NCI-H748 treated with DMSO at 0.1 percent for 48 hours (cell line): ENCODE measurements at regions not wholly inside any gene's neighbourhood (a gene's known extent, or its start where the extent isn't known, plus 50 kb on each side); places are given as distances from the start of the nearest gene placed in this dataset.

ENCODE experiments used
- DNase-seq: peaks from one replicate; lab custom pipeline; 2025; lab: John Stamatoyannopoulos, UW

GRCh38 chr5:73339051-73339575 lies 109.5 kb downstream of the FOXD1 start:
- DNase-seq = no peak

- peak; percentile 52 for DNase-seq
Observed at GRCh38 chr5:73338256-73339050, 110.1 kb downstream of the FOXD1 start.

GRCh38 chr5:73337586-73338255 lies 110.9 kb downstream of the FOXD1 start:
- DNase-seq = no peak

GRCh38 chr5:73336366-73336765 lies 112.2 kb downstream of the FOXD1 start:
- DNase-seq = no peak

- no peak for DNase-seq
Observed at GRCh38 chr5:73333944-73334703, 114.5 kb downstream of the FOXD1 start.

- no peak for DNase-seq
Observed at GRCh38 chr5:73330613-73331012, 118.0 kb downstream of the FOXD1 start.

GRCh38 chr5:73328640-73329039 lies 119.9 kb downstream of the FOXD1 start:
- DNase-seq = no peak

GRCh38 chr5:73327908-73328455 lies 120.6 kb downstream of the FOXD1 start:
- DNase-seq = no peak

GRCh38 chr5:73325546-73325945 lies 123.0 kb downstream of the FOXD1 start:
- DNase-seq = no peak

- no peak for DNase-seq
Observed at GRCh38 chr5:73323466-73323865, 125.1 kb downstream of the FOXD1 start.

GRCh38 chr5:73322437-73323076 lies 126.0 kb downstream of the FOXD1 start:
- DNase-seq = peak; percentile 83

GRCh38 chr5:73321757-73322436 lies 126.7 kb downstream of the FOXD1 start:
- DNase-seq = no peak

GRCh38 chr5:73319036-73319435 lies 129.5 kb downstream of the FOXD1 start:
- no peak for DNase-seq

- no peak for DNase-seq
Observed at GRCh38 chr5:73318308-73318719, 130.3 kb downstream of the FOXD1 start.

- DNase-seq = no peak
Observed at GRCh38 chr5:73317523-73317922, 131.1 kb downstream of the FOXD1 start.

- no peak for DNase-seq
Observed at GRCh38 chr5:73314395-73315257, 134.0 kb downstream of the FOXD1 start.

GRCh38 chr5:73312872-73313510 lies 135.6 kb downstream of the FOXD1 start:
- DNase-seq = no peak

- no peak for DNase-seq
Observed at GRCh38 chr5:73312146-73312871, 136.3 kb downstream of the FOXD1 start.
